Left renal cortex interstitium (tissue), 4 donors: ENCODE measurements at regions not wholly inside any gene's neighbourhood (a gene's known extent, or its start where the extent isn't known, plus 50 kb on each side); places are given as distances from the start of the nearest gene placed in this dataset.

Experiments
- DNase-seq, 4 donors: peaks; one replicate each; pipeline ENCODE4 v3.0.0-alpha.2; 2013; ENCODE audit warnings: low read depth in 4 of 4, low spot score in 2 of 4, missing footprints in 1 of 4

DNA sequence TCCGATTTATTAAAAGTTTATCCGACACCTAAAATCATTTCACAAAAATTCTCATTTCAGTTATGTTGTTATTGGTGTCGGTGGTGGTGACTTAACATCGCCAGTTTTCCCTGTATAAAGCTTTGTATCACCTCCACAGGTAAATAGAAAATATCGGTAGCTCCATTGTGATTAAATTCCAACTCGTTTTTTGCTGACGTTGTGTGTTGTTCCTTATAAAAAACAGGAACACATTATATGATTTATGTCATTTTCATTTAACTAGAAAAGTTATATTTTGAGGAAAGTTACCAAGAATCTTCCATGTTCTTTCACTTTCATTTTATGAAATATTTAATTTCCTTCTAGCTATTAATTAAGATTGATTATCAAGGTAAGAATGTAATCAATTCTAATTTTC lies 635.9 kb downstream of the CDH18 start:
- no peak for DNase-seq

DNA sequence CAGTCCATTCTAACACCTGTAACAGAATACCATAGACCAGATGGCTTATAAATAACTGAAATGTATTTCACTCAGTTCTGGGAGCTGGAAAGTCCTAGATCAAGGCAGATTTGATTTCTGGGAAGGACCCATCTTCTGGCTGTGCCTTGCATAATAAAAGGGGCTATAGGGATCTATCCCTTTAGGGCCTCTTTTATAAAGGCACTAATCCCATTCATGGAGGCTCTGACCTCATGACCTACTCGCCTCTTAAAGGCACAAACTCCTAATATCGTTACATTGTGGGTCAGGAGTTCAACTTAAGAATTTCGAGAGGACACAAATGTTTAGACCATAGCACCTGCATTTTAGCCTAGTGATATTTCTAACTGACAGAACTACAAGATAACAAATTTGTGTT lies 619.0 kb downstream of the CDH18 start:
- no peak for DNase-seq

DNA sequence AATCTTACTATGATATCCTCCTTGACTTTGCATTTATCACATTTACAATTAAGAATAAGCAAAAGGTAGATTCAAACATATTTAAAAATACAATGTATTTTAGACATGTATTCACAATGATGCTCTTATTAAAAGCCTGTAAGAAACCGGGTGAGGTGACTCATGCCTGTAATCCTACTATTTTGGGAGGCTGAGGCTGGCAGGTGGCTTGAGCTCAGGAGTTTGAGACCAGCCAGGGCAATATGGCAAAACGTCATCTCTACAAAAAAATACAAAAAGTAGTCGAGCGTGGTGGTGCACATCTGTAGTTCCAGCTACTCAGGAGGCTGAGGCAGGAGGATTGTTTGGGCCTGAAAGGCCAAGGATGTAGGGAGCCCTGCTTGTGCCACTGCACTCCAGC lies 618.4 kb downstream of the CDH18 start:
- no peak for DNase-seq

DNA sequence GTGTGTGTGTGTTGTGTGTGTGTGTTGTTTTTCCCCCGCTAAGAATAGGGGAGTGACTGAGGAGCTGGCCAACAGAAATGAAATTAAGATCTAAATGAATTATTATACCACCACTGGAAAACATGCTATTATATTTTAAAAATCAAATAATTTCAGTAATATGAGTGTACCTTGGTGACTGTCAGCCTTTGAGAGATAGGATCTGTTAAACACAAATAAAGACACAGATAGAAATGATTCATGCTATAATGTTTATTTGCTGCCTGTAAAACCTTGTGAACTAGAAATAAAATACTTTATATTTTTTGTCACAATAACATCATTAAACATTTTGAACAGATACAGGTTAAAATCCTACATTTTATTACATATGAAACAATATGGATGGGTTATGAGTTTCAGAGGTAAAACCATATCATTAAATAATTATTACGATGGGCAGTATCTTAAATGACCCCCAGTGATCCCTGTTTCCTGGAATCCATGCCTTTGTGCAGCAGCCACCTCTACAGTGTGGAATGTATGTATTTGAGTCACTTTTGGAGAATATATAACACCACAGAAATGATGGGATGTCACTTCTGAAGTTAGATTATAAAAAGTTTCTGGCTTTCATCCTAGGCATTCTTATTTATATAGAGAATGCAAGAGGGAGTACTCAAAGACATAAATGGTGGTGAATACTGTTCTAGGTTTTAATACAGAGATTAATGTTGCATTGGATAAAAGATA lies 617.2 kb downstream of the CDH18 start:
- no peak for DNase-seq

DNA sequence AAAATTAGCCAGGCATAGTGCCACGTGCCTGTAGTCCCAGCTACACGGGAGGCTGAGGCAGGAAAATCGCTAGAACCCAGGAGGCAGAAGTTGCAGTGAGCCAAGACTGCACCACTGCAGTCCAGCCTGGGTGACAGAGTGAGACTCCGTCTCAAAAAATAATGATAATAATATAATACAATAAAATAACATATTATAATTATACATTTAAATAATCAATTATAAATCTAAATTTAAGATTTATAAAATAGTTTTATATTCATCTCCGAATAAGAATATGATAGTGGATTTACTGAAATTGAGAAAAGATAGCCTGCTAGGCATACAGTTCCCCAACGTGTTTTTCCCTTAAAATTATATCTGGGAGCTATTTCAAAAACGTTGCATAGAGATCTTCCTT lies 599.6 kb downstream of the CDH18 start:
- DNase-seq = no peak

DNA sequence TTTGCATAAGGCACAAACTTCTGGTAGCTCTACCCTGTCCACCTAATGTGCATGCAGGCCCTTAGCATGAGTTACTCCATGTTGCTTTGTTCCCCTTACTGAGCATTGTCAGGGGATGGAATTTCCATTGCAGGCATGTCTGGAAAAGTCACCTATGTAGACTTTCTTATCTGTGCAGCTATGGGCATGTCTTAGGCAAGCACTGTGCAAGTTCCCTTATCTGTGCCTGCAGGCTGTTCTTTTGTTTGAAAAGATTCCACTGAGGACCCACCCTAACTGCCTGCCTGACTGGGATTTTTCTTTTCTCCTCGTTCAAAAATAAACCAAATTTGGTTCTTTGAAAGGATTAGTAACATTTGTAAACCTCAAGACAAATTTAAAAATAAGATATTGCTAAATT lies 587.0 kb downstream of the CDH18 start:
- DNase-seq = no peak

DNA sequence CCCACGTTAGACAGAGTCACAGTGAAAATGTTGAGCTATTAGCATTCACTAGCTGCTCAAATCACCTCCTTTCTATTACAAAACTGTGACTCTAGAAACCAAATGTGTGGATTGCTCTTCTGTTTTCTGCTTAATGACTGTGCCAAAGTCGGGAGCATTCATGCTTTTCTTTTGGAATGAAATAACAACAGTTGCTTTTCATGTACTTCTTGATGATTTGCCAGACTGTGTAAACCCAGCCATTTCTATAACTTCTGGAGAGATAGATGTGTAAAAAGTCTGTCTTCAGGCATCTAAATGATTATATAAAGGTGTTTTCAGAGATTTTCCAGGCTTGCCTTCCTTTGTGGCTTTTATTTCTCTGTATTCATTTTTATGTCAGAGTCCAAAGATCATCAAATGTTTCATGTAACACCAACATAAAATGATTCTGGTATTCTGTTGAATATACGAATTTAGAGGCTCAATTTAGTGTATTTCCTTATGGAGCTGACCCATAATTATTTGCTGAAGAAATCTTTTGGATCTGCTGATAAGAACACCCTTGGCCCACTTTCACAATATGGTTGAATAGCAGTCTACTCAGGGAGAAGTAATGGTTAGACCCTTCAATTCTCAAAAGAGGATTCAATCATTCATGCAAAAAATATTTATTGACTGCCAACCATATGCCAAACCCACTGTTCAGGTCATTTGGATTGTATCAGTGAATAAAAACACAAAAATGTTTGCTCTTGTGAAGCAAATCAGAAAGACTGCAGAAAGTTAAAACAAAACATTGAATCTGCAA lies 581.2 kb downstream of the CDH18 start:
- DNase-seq = no peak

DNA sequence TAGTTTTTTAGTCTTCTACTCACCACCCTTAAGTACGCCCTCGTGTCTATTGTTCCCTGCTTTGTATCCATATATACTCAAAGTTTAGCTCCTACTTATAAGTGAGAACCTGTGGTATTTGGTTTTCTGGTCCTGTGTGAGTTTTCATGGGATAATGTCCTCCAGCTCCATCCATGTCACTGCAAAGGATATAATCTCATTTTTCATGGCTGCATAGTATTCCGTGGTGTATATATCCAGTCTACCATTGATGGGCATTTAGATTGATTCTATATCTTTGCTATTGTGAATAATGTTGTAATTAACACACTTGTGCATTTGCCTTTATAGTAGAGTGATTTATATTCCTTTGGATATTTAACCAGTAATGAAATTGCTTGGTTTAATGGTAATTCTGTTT lies 579.9 kb downstream of the CDH18 start:
- DNase-seq = no peak

DNA sequence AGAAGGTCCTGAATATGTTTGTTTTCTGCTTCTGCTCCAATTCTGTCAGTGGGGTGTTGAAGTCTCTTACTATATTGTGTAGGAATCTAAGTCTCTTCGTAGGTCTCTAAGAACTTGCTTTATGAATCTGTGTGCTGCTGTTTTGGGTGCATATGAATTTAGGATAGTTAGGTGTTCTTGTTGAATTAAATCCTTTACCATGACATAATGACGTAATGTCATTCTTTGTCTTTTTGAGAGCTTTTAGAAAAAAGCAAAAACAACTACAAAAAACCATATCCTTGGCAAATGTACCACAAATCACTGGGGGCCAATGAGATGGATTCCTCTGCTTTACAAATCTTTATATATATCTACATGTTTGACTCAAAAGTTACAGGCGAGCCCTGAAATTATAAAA lies 576.1 kb downstream of the CDH18 start:
- DNase-seq = no peak
